Suprapubic skin (tissue), 4 donors: ENCODE measurements at regions not wholly inside any gene's neighbourhood (a gene's known extent, or its start where the extent isn't known, plus 50 kb on each side); places are given as distances from the start of the nearest gene placed in this dataset.

ENCODE experiments used
- DNase-seq, 2 donors: peaks; one replicate each; pipeline ENCODE4 v3.0.0-alpha.2; 2019; ENCODE audit warnings: low spot score in 2 of 2
- H3K27ac ChIP-seq: fragments of 200-600 bp; sonication (generic); one replicate; pipeline ENCODE4 v1.5.1; 2019
- H3K27me3 ChIP-seq: fragments of 200-600 bp; sonication (generic); one replicate; pipeline ENCODE4 v1.5.1; 2019
- H3K36me3 ChIP-seq: fragments of 200-600 bp; sonication (generic); one replicate; pipeline ENCODE4 v1.5.1; 2019
- H3K4me1 ChIP-seq: fragments of 200-600 bp; sonication (generic); one replicate; pipeline ENCODE4 v1.5.1; 2019
- H3K4me3 ChIP-seq: fragments of 200-600 bp; sonication (generic); one replicate; pipeline ENCODE4 v1.5.1; 2019; ENCODE audit warnings: mild to moderate bottlenecking
- H3K9me3 ChIP-seq: fragments of 200-600 bp; sonication (generic); one replicate; pipeline ENCODE4 v1.5.1; 2019
- CTCF ChIP-seq, 2 donors: fragments of 200-600 bp in 1 of 2; fragments of 450-650 bp in 1 of 2; sonication (generic) in 1 of 2; IDR thresholded peaks; one replicate each; pipeline ENCODE4 v1.5.1; 2016 to 2019; ENCODE audit warnings: antibody characterized with exemption in 2 of 2, mild to moderate bottlenecking in 1 of 2, moderate library complexity in 1 of 2
- EP300 ChIP-seq: sonication (generic); formaldehyde crosslinking; IDR thresholded peaks from one replicate; pipeline ENCODE4 v1.6.1; 2017; ENCODE audit warnings: antibody characterized with exemption
- POLR2A ChIP-seq, 2 donors: fragments of 450-650 bp; IDR thresholded peaks; one replicate each; pipeline ENCODE4 v1.6.1; 2017; ENCODE audit warnings: antibody characterized with exemption in 2 of 2, mild to moderate bottlenecking in 2 of 2, moderate library complexity in 2 of 2
- POLR2AphosphoS5 ChIP-seq, 3 donors: sonication (generic); formaldehyde crosslinking; IDR thresholded peaks; one replicate each; pipeline ENCODE4 v1.6.1; 2017; ENCODE audit warnings: antibody characterized with exemption in 3 of 3
- WGBS: methylation state at CpG from one replicate; pipeline ENCODE4 v1.1.5; 2018; 5-methylcytosine and 5-hydroxymethylcytosine counted together

- TF ChIP-seq POLR2A (IDR thresholded peaks at IDR 0.05) (no peak), EP300 (no peak)
- no peak overlapping the region for H3K27ac ChIP-seq
- H3K9me3 ChIP-seq: no peaks in the 10 kb centered on the region
- DNase-seq: no peak
- 99% methylated on average over 4 of the region's 4 CpGs for WGBS
- H3K27me3 ChIP-seq: no peaks in the 10 kb centered on the region
- no peak overlapping the region for H3K4me3 ChIP-seq
- H3K36me3 ChIP-seq: no peaks in the 10 kb centered on the region
- no peaks in the 10 kb centered on the region for H3K4me1 ChIP-seq
Observed at GRCh38 chr4:24722026-24722568, 73.3 kb upstream of the SOD3 start.

- Histone ChIP-seq H3K27ac (no peak overlapping the region), H3K27me3 (no peaks in the 10 kb centered on the region), H3K36me3 (no peaks in the 10 kb centered on the region), H3K4me1 (peaks cover 4% of the 10 kb centered on the region), H3K9me3 (no peaks in the 10 kb centered on the region), H3K4me3 (no peak overlapping the region)
- WGBS: 59% methylated on average over 13 of the region's 13 CpGs
- DNase-seq: no peak
- TF ChIP-seq EP300 (no peak), POLR2AphosphoS5 (IDR thresholded peaks at IDR 0.05) (no peak), CTCF (IDR thresholded peaks at IDR 0.05) (no peak), POLR2A (IDR thresholded peaks at IDR 0.05) (no peak)
Observed at GRCh38 chr4:24727390-24728224, 67.8 kb upstream of the SOD3 start.

- H3K4me3 ChIP-seq: no peak overlapping the region
- no peaks in the 10 kb centered on the region for H3K9me3 ChIP-seq
- peaks cover 4% of the 10 kb centered on the region for H3K4me1 ChIP-seq
- no peaks in the 10 kb centered on the region for H3K27me3 ChIP-seq
- TF ChIP-seq EP300: no peak
- TF ChIP-seq POLR2AphosphoS5 (IDR thresholded peaks at IDR 0.05): no peak
- TF ChIP-seq POLR2A (IDR thresholded peaks at IDR 0.05): no peak
- no peak for TF ChIP-seq CTCF (IDR thresholded peaks at IDR 0.05)
- H3K27ac ChIP-seq: no peak overlapping the region
- DNase-seq: no peak
- 58% methylated on average over 6 of the region's 6 CpGs for WGBS
- no peaks in the 10 kb centered on the region for H3K36me3 ChIP-seq
Observed at GRCh38 chr4:24729119-24729730, 66.1 kb upstream of the SOD3 start.

- H3K4me1 ChIP-seq: peaks cover 4% of the 10 kb centered on the region
- peak; percentile 82 to 88 for DNase-seq
- H3K4me3 ChIP-seq: no peak overlapping the region
- no peak overlapping the region for H3K27ac ChIP-seq
- 65% methylated on average over 14 of the region's 16 CpGs for WGBS
- H3K27me3 ChIP-seq: no peaks in the 10 kb centered on the region
- no peaks in the 10 kb centered on the region for H3K36me3 ChIP-seq
- TF ChIP-seq CTCF (IDR thresholded peaks at IDR 0.05): no peak
- no peak for TF ChIP-seq POLR2AphosphoS5 (IDR thresholded peaks at IDR 0.05)
- no peak for TF ChIP-seq POLR2A (IDR thresholded peaks at IDR 0.05)
- no peak for TF ChIP-seq EP300
- no peaks in the 10 kb centered on the region for H3K9me3 ChIP-seq
Observed at GRCh38 chr4:24730256-24731001, 64.9 kb upstream of the SOD3 start.

GRCh38 chr4:24731448-24731847 lies 63.9 kb upstream of the SOD3 start:
- WGBS: 93% methylated on average over 2 of the region's 2 CpGs
- H3K4me3 ChIP-seq: no peak overlapping the region
- no peak for TF ChIP-seq CTCF (IDR thresholded peaks at IDR 0.05)
- TF ChIP-seq EP300: no peak
- TF ChIP-seq POLR2A (IDR thresholded peaks at IDR 0.05): no peak
- TF ChIP-seq POLR2AphosphoS5 (IDR thresholded peaks at IDR 0.05): no peak
- DNase-seq: no peak
- no peaks in the 10 kb centered on the region for H3K9me3 ChIP-seq
- peaks cover 4% of the 10 kb centered on the region for H3K4me1 ChIP-seq
- no peaks in the 10 kb centered on the region for H3K36me3 ChIP-seq
- no peaks in the 10 kb centered on the region for H3K27me3 ChIP-seq
- no peak overlapping the region for H3K27ac ChIP-seq
